HTR-8/SVneo (cell line): ENCODE measurements at regions not wholly inside any gene's neighbourhood (a gene's known extent, or its start where the extent isn't known, plus 50 kb on each side); places are given as distances from the start of the nearest gene placed in this dataset.
"Not testable (repeated sequence)": the region's sequence is repeated elsewhere in the genome, so short reads cannot be mapped to it uniquely, and the experiment has no call there.

Experiments
- DNase-seq: peaks from one replicate; pipeline ENCODE4 v3.0.0; 2011; ENCODE audit warnings: low spot score, mixed read lengths; ENCODE audit not compliant: insufficient read length
- FAIRE-seq: peaks from 2 replicates; lab custom pipeline; 2011; peaks lifted over from hg19 to GRCh38; lab: Jason Lieb, UNC

GRCh38 chr21:14693997-14694396, 147.9 kb upstream of the SAMSN1 start:
- DNase-seq, result no peak
- FAIRE-seq, result no peak

DNA sequence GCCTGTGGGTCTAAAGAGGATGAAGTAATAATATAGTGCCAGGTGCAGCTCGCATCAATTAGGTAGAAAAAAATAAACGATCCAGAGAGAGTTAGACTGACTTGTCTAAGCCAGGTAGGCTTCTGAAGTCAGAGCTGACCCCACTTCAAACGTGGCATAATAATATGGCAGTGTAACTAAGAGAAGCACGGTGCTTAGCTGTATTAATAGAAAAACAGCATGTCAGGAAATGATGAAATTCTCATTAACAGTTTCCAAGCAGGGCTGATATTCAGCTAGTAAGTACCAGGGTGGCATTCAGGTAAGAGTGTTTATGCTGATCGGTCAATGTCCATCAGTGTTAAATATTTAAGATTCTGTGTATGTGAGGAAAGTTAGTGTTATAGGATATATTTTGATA, 145.8 kb upstream of the SAMSN1 start:
- no peak for DNase-seq
- no peak for FAIRE-seq

DNA sequence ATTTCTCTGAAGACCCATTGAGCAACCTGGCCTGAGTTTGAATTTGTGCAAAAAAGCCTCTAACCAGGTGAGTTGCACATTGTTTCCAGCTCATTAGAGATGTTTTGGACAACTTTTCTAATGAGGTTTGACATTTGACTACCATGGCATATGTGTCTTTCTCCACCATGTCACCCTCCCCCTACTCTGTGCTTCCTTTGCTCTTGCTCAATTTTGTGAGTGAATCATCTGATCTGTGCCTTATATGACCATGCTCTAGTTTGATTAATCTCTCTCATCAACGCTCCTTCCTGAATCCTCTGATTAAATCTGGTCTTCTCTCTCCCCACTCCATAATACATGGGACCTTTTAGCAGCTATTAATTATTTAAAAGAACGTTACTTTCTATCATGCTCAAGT, 144.8 kb upstream of the SAMSN1 start:
- FAIRE-seq (no peak), DNase-seq (no peak)

DNA sequence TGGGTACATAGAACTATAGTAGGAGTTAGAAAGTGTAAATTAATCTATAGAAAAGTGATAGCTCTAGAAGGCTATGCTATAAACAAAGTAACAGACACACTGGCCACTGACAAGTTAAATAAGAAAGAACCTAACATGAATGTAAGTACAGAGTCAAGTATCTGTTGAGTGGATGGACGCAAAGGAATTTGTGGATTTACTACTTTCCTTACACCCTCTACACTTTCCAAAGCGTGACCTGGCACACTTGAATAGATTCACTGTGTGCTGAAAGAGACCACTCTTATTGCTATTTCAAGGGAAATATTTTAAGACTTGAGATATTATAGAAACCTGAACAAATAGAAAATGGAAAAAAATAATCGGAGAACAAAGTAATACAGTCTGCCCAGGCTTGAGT, 142.8 kb upstream of the SAMSN1 start:
- FAIRE-seq (no peak), DNase-seq (no peak)

DNA sequence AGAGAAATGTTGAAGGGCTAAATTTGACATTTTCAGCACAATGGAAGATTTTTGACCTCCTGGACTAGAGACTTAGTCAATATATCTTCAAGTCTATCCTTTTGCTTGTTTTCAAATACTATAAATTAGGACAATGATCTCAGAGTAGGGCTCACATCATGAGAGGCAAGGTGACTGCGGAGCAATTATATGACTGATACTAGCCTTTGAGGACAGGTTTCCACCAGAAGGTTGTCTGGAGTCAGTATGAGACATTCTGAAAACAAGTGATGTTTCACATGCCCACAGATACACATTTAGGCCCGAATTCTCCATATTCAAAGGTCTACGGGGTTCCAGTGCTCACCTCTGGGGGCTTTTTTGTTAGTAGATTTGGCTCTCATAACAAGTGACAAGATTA, 142.3 kb upstream of the SAMSN1 start:
- DNase-seq (no peak), FAIRE-seq (no peak)

GRCh38 chr21:14687268-14687625, 141.1 kb upstream of the SAMSN1 start:
- FAIRE-seq (no peak), DNase-seq (no peak)

GRCh38 chr21:14686466-14687267, 140.6 kb upstream of the SAMSN1 start:
- FAIRE-seq, result no peak

GRCh38 chr21:14685568-14685967, 139.5 kb upstream of the SAMSN1 start:
- FAIRE-seq, result no peak
- no peak for DNase-seq

More at GRCh38 chr21:14686466-14687267, 140.6 kb upstream of the SAMSN1 start:
- no peak for DNase-seq

GRCh38 chr21:14684071-14684470, 138.0 kb upstream of the SAMSN1 start:
- no peak for FAIRE-seq

GRCh38 chr21:14683063-14683462, 136.9 kb upstream of the SAMSN1 start:
- FAIRE-seq (no peak), DNase-seq (no peak)

More at GRCh38 chr21:14684071-14684470, 138.0 kb upstream of the SAMSN1 start:
- no peak for DNase-seq

- no peak for DNase-seq
- no peak for FAIRE-seq
Measured at GRCh38 chr21:14678973-14679574, 133.0 kb upstream of the SAMSN1 start.

- FAIRE-seq (no peak), DNase-seq (no peak)
Measured at GRCh38 chr21:14677639-14678179, 131.6 kb upstream of the SAMSN1 start.

DNA sequence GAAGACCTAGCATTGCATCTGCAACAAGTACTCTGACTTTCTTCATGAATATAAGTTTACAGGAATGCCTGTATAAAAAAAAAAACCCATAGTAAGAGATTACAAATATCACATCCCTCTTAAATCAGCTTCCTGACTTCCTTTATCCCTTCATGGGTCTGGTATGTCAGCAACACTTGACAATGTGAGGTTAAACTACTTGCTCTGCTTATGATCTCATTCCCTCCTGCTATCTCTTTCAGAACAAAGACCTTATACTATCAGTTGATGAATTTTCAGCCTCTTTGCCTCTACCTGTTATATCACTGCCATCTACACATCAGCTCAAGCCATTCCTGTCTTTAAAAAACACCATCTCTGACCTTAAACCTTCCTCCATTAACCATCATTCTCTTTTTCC, 130.9 kb upstream of the SAMSN1 start:
- DNase-seq, result no peak
- no peak for FAIRE-seq

DNA sequence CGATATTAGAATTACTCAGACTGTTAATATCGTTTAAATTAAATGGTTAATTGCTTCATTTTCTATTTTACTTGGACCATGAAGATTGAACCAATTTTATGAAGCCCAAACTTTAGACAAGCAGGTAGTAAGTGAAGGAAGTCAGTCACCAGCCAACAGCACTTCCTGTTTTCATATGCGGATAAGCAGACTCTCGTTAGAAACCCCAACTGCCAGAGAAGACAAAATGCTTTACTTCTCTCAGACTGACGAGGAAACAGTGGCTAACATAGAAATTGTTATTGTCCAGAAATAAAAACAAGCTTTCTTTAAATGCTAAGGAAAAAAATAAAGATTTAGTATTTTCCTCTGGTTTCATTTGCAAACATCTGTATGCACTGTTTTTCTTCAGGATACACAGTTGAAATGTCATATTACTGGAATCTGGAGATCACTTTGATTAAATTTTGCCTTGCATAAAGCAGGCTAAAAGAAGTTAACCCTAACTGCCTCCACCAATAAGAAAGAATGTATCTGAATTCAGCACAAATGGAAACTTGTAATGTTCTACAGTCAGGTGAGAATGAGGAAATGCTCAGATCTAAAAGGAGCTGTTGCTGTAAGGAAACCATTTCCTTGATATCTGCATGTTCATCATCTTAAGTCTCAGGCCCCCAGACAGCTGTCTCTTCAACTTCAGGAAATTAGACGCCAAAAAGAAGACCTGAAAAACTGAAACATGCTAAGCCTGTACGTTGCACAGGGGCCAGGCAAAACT, 129.8 kb upstream of the SAMSN1 start:
- no peak for DNase-seq
- no peak for FAIRE-seq

DNA sequence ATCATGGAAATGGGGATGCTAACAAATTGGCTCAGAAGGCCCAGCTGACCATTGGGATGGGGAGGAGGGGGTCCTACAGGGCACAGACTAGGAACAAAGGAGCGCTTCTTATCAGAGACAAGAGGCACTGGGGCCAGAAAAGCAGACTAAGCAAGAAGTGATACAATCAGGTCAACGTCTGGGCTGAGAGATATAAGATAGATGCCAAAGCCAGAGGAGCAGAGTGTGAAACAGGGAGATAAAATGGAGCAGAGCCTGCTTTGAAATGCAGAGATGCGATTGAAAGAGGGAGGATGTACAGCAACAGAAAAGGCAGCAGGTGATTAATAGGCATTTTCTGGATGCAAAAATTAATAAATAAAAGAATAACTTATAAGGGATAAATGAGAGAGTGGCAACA, 127.5 kb upstream of the SAMSN1 start:
- no peak for FAIRE-seq
- no peak for DNase-seq

DNA sequence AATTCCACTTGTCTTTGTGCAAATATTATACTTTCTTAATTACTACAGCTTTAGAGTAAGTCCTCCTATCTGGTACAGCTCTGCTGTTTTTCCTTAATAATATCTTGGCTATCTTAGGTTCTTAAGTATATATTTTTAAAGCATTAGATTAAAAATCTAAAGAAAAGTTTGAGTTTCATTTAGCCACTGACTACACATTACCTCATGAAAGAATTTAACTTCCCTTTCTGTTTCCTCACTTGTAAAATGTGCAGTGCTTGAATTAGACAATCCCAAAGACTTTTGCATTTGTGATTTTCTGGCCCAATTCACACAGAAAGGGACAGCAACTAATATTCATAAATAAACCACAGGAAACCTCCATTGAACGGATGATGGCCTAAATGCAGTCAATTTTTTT, 126.4 kb upstream of the SAMSN1 start:
- DNase-seq, result no peak
- FAIRE-seq, result no peak

- FAIRE-seq, result no peak
- no peak for DNase-seq
Measured at GRCh38 chr21:14670409-14670808, 124.3 kb upstream of the SAMSN1 start.

GRCh38 chr21:14669092-14669491, 123.0 kb upstream of the SAMSN1 start:
- FAIRE-seq, DNase-seq: not testable (repeated sequence)

DNA sequence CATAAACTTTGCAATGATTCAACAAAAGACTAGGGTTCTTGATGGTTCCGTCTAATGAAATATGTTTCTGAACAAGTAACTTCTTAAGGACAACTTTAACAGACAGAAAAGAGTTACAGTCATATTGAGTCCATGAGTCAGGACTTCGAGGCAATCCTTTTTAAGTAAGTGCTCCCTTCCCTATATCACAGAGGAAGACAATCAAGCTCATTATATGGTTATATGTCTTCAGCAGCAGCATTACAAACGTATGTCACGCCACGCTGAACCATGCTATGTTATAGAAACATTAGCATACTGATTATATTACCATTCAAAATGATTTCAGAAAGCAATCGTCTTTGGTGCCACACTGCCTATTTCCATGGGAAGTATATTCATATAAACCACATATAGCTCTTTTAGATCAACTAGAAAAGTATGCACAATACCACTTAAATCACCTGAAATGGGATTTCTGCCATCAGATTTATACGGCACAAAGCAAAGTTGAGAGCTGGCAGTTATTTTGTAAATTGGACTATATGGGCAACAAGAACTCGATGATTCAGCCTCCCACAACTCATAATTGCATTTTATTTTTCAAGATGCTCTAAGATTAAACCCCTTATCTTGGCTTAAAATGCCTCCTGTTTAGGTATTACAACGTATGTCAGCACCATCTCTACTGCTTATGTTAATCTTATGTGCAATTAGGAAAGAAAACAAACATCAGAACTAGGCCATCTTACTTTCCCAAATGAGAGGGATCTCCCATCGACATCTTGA, 111.3 kb upstream of the SAMSN1 start:
- DNase-seq, result no peak
- FAIRE-seq, result no peak

DNA sequence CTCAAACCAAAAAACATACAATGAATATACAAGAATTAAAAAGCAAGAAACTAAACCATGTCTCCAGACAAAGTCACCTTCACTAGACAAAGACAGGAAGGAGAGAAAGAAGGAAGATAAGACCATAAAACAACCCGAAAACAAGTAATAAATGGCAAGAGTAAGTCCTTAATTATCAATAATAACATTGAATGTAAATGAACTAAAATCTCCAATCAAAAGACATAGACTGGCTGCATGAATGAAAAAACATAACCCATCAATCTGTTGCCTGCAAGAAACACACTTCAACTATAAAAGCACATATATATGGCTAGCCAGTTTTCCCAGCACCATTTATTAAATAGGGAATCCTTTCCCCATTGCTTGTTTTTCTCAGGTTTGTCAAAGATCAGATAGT, 100.8 kb upstream of the SAMSN1 start:
- DNase-seq, result no peak
- no peak for FAIRE-seq
